Hepatocyte (in vitro differentiated cells): ENCODE measurements at regions not wholly inside any gene's neighbourhood (a gene's known extent, or its start where the extent isn't known, plus 50 kb on each side); places are given as distances from the start of the nearest gene placed in this dataset.

Experiments used
- CTCF ChIP-seq: fragments of 200-600 bp; sonication (generic); IDR thresholded peaks from 2 replicates; pipeline ENCODE4 v1.5.1; 2016; ENCODE audit warnings: antibody characterized with exemption, mild to moderate bottlenecking; ENCODE audit not compliant: poor library complexity
- EZH2 ChIP-seq: fragments of 200-600 bp; sonication (generic); IDR thresholded peaks from 2 replicates; pipeline ENCODE4 v1.6.1; 2016; ENCODE audit warnings: antibody characterized with exemption, mild to moderate bottlenecking, borderline replicate concordance

GRCh38 chr11:116162886-116163230 lies 609.9 kb downstream of the BUD13 start:
- TF ChIP-seq CTCF (no peak), EZH2 (no peak)
